Endothelial cell (in vitro differentiated cells): ENCODE measurements at regions not wholly inside any gene's neighbourhood (a gene's known extent, or its start where the extent isn't known, plus 50 kb on each side); places are given as distances from the start of the nearest gene placed in this dataset.

Source experiments
- DNase-seq: peaks from one replicate; pipeline ENCODE4 v3.0.0; 2021; ENCODE audit warnings: low spot score
- H3K27ac Mint-ChIP-seq: one replicate; pipeline ENCODE4 v1.8.0; 2021; ENCODE audit warnings: mixed read lengths, inconsistent platforms; ENCODE audit not compliant: unreplicated experiment
- H3K27me3 Mint-ChIP-seq: one replicate; pipeline ENCODE4 v1.8.0; 2021; ENCODE audit warnings: mild to moderate bottlenecking, moderate library complexity, mixed read lengths, inconsistent platforms; ENCODE audit not compliant: unreplicated experiment
- H3K36me3 Mint-ChIP-seq: one replicate; pipeline ENCODE4 v1.8.0; 2021; ENCODE audit warnings: mild to moderate bottlenecking, low read depth, mixed read lengths, inconsistent platforms; ENCODE audit not compliant: unreplicated experiment
- H3K4me1 Mint-ChIP-seq: one replicate; pipeline ENCODE4 v1.8.0; 2021; ENCODE audit warnings: mild to moderate bottlenecking, mixed read lengths, inconsistent platforms; ENCODE audit not compliant: unreplicated experiment
- H3K4me3 Mint-ChIP-seq: one replicate; pipeline ENCODE4 v1.8.0; 2021; ENCODE audit warnings: mild to moderate bottlenecking, mixed read lengths, inconsistent platforms; ENCODE audit not compliant: unreplicated experiment
- H3K9me3 Mint-ChIP-seq: one replicate; pipeline ENCODE4 v1.8.0; 2021; ENCODE audit warnings: mixed read lengths, inconsistent platforms; ENCODE audit not compliant: unreplicated experiment
- CTCF ChIP-seq: fragments of 200-600 bp; sonication (generic); IDR thresholded peaks from one replicate; pipeline ENCODE4 v1.5.0; 2021; ENCODE audit warnings: antibody characterized with exemption; ENCODE audit not compliant: unreplicated experiment

GRCh38 chr1:81558291-81559076 is 242.2 kb upstream of the ADGRL2 start:
- no peak overlapping the region for H3K27ac Mint-ChIP-seq

DNA sequence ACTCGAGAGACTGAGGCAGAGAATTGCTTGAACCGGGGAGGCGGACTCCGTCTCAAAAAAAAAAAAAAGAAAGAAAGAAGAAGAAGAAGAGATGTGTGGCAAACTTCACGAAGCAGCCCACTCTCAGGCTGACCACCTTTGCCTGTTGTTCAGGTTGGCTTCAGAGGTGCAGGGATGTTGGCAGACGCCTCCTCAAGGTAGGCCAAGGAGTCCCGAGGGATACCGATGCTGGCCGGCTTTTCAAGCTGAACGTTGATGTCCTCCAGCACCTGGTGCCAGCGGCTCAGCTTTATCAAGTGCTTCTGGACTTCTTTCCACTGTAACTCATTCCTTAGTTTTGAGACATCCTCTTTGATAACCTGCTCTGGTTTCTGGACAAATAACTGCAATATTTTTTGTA is 243.8 kb upstream of the ADGRL2 start:
- no peak for TF ChIP-seq CTCF
- no peak overlapping the region for H3K4me3 Mint-ChIP-seq
- no peak for DNase-seq
- H3K4me1 Mint-ChIP-seq = peaks cover 7% of the 10 kb centered on the region
- no peaks in the 10 kb centered on the region for H3K36me3 Mint-ChIP-seq
- no peaks in the 10 kb centered on the region for H3K27me3 Mint-ChIP-seq
- H3K27ac Mint-ChIP-seq = no peak overlapping the region
- no peaks in the 10 kb centered on the region for H3K9me3 Mint-ChIP-seq

More at GRCh38 chr1:81558291-81559076, 242.2 kb upstream of the ADGRL2 start:
- Mint-ChIP-seq H3K4me3 (no peak overlapping the region), H3K36me3 (no peaks in the 10 kb centered on the region), H3K9me3 (no peaks in the 10 kb centered on the region), H3K4me1 (peaks cover 7% of the 10 kb centered on the region), H3K27me3 (no peaks in the 10 kb centered on the region)
- TF ChIP-seq CTCF = no peak
- no peak for DNase-seq

DNA sequence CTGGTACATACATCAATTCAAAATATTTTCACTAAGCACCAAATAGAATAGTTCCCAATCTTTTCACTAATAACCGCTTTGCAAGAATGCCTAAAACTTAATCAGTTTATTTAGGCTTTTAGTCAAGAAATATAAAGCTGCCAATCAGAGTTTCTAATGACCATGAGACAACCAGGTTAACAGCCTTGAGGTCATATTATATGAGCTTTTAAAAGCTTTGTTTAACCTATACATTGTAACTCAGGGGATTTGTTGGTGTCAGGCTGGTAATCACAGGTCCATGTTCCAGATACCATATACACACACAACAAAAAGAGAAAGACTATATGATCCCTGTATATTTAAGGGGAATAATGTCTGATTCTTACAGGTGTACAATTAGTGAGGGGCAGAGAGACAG is 246.2 kb upstream of the ADGRL2 start:
- no peaks in the 10 kb centered on the region for H3K27me3 Mint-ChIP-seq
- no peaks in the 10 kb centered on the region for H3K9me3 Mint-ChIP-seq
- TF ChIP-seq CTCF = no peak
- H3K27ac Mint-ChIP-seq = no peak overlapping the region
- H3K4me1 Mint-ChIP-seq = peaks cover 25% of the 10 kb centered on the region
- no peaks in the 10 kb centered on the region for H3K36me3 Mint-ChIP-seq
- DNase-seq = no peak
- H3K4me3 Mint-ChIP-seq = no peak overlapping the region

GRCh38 chr1:81554108-81554507 is 246.6 kb upstream of the ADGRL2 start:
- Mint-ChIP-seq H3K27me3 (no peaks in the 10 kb centered on the region), H3K36me3 (no peaks in the 10 kb centered on the region), H3K4me1 (peaks cover 25% of the 10 kb centered on the region), H3K9me3 (no peaks in the 10 kb centered on the region), H3K4me3 (no peak overlapping the region), H3K27ac (no peak overlapping the region)
- DNase-seq = no peak
- TF ChIP-seq CTCF = no peak

- no peak overlapping the region for H3K4me3 Mint-ChIP-seq
- no peak for TF ChIP-seq CTCF
- H3K27ac Mint-ChIP-seq = no peak overlapping the region
- no peak for DNase-seq
- H3K4me1 Mint-ChIP-seq = peaks cover 25% of the 10 kb centered on the region
- no peaks in the 10 kb centered on the region for H3K27me3 Mint-ChIP-seq
- no peaks in the 10 kb centered on the region for H3K9me3 Mint-ChIP-seq
- H3K36me3 Mint-ChIP-seq = no peaks in the 10 kb centered on the region
Measured at GRCh38 chr1:81553503-81553902, 247.2 kb upstream of the ADGRL2 start.
